ENCODE measurements at regions not wholly inside any gene's neighbourhood (a gene's known extent, or its start where the extent isn't known, plus 50 kb on each side); places are given as distances from the start of the nearest gene placed in this dataset.
"Not testable (repeated sequence)": the region's sequence is repeated elsewhere in the genome, so short reads cannot be mapped to it uniquely, and the experiment has no call there.

GRCh38 chr1:14415396-14415795, 183.1 kb upstream of the KAZN start:
- Mint-ChIP-seq H3K9me3 (peaks cover 0 to 7% (median 0%) of the 10 kb centered on the region in 7 donors), H3K36me3 (no peaks in the 10 kb centered on the region), H3K27ac (no peak overlapping the region), H3K4me1 (no peaks in the 10 kb centered on the region), H3K27me3 (peaks cover 2 to 5% (median 4%) of the 10 kb centered on the region in 3 donors), H3K4me3 (no peak overlapping the region)
- ATAC-seq (ENCODE audit: low read depth in 2 of 2) (no peak), DNase-seq (no peak)

- not testable (repeated sequence) for H3K36me3 Mint-ChIP-seq; H3K9me3 Mint-ChIP-seq; ATAC-seq (ENCODE audit: low read depth in 2 of 2); DNase-seq; H3K4me3 Mint-ChIP-seq; H3K4me1 Mint-ChIP-seq; H3K27me3 Mint-ChIP-seq
- peak overlapping the region in 1 of 6 donors; percentile 71 for H3K27ac Mint-ChIP-seq
These were observed 178.7 kb upstream of the KAZN start for GRCh38 chr1:14419778-14420218.

GRCh38 chr1:14420686-14421085, 177.8 kb upstream of the KAZN start:
- Mint-ChIP-seq H3K9me3 (peaks cover 0 to 7% (median 0%) of the 10 kb centered on the region in 7 donors), H3K36me3 (no peaks in the 10 kb centered on the region), H3K27me3 (no peaks in the 10 kb centered on the region), H3K4me1 (no peaks in the 10 kb centered on the region), H3K4me3 (no peak overlapping the region), H3K27ac (no peak overlapping the region)
- no peak for DNase-seq
- ATAC-seq (ENCODE audit: low read depth in 2 of 2), result no peak

GRCh38 chr1:14421295-14421976, 177.0 kb upstream of the KAZN start:
- H3K4me1 Mint-ChIP-seq, result no peaks in the 10 kb centered on the region
- no peaks in the 10 kb centered on the region for H3K36me3 Mint-ChIP-seq
- H3K4me3 Mint-ChIP-seq, result no peak overlapping the region
- H3K27ac Mint-ChIP-seq, result no peak overlapping the region
- ATAC-seq (ENCODE audit: low read depth in 2 of 2) (no peak), DNase-seq (no peak)
- peaks cover 0 to 7% (median 4%) of the 10 kb centered on the region in 7 donors for H3K9me3 Mint-ChIP-seq
- H3K27me3 Mint-ChIP-seq, result peaks cover 0 to 7% (median 0%) of the 10 kb centered on the region in 3 donors

GRCh38 chr1:14421977-14422609, 176.4 kb upstream of the KAZN start:
- Mint-ChIP-seq H3K27ac (no peak overlapping the region), H3K9me3 (peaks cover 0 to 8% (median 4%) of the 10 kb centered on the region in 7 donors), H3K4me3 (no peak overlapping the region), H3K4me1 (no peaks in the 10 kb centered on the region), H3K27me3 (peaks cover 0 to 14% (median 0%) of the 10 kb centered on the region in 3 donors), H3K36me3 (no peaks in the 10 kb centered on the region)
- ATAC-seq (ENCODE audit: low read depth in 2 of 2) (no peak), DNase-seq (no peak)

- Mint-ChIP-seq H3K27me3 (peaks cover 0 to 15% (median 0%) of the 10 kb centered on the region in 3 donors), H3K27ac (no peak overlapping the region), H3K4me1 (no peaks in the 10 kb centered on the region), H3K4me3 (no peak overlapping the region), H3K9me3 (peaks cover 0 to 12% (median 4%) of the 10 kb centered on the region in 7 donors), H3K36me3 (no peaks in the 10 kb centered on the region)
- no peak for ATAC-seq (ENCODE audit: low read depth in 2 of 2)
- DNase-seq, result no peak
These were observed 174.0 kb upstream of the KAZN start for GRCh38 chr1:14424325-14425002.

GRCh38 chr1:14426854-14427253, 171.6 kb upstream of the KAZN start:
- Mint-ChIP-seq H3K4me3 (no peak overlapping the region), H3K36me3 (no peaks in the 10 kb centered on the region), H3K9me3 (peaks cover 0 to 12% (median 4%) of the 10 kb centered on the region in 7 donors), H3K27me3 (peaks cover 4 to 20% (median 15%) of the 10 kb centered on the region in 3 donors), H3K4me1 (no peaks in the 10 kb centered on the region), H3K27ac (no peak overlapping the region)
- ATAC-seq (ENCODE audit: low read depth in 2 of 2) (no peak), DNase-seq (no peak)

GRCh38 chr1:14429577-14429976, 168.9 kb upstream of the KAZN start:
- no peak overlapping the region for H3K27ac Mint-ChIP-seq
- H3K27me3 Mint-ChIP-seq, result peaks cover 6 to 30% (median 27%) of the 10 kb centered on the region in 3 donors
- no peak overlapping the region for H3K4me3 Mint-ChIP-seq
- no peak for ATAC-seq (ENCODE audit: low read depth in 2 of 2)
- no peak for DNase-seq
- no peaks in the 10 kb centered on the region for H3K4me1 Mint-ChIP-seq
- H3K9me3 Mint-ChIP-seq, result peaks cover 0 to 21% (median 12%) of the 10 kb centered on the region in 7 donors
- peaks cover 0 to 7% of the 10 kb centered on the region in 2 donors for H3K36me3 Mint-ChIP-seq

- not testable (repeated sequence) for H3K4me3 Mint-ChIP-seq; DNase-seq; ATAC-seq (ENCODE audit: low read depth in 2 of 2); H3K36me3 Mint-ChIP-seq; H3K4me1 Mint-ChIP-seq
- Mint-ChIP-seq H3K27ac (peak overlapping the region in 1 of 6 donors; percentile 40), H3K9me3 (peaks cover 2 to 18% (median 9%) of the 10 kb centered on the region in 7 donors), H3K27me3 (peaks cover 8 to 27% (median 16%) of the 10 kb centered on the region in 3 donors)
These were observed 165.8 kb upstream of the KAZN start for GRCh38 chr1:14432728-14433127.

GRCh38 chr1:14435368-14436023, 163.0 kb upstream of the KAZN start:
- Mint-ChIP-seq H3K27me3 (peaks cover 9 to 22% (median 10%) of the 10 kb centered on the region in 3 donors), H3K4me3 (no peak overlapping the region), H3K4me1 (no peaks in the 10 kb centered on the region), H3K9me3 (peaks cover 0 to 14% (median 8%) of the 10 kb centered on the region in 7 donors), H3K27ac (no peak overlapping the region), H3K36me3 (peaks cover 0 to 7% of the 10 kb centered on the region in 2 donors)
- ATAC-seq (ENCODE audit: low read depth in 2 of 2) (no peak), DNase-seq (no peak)

GRCh38 chr1:14437417-14437918, 161.0 kb upstream of the KAZN start:
- Mint-ChIP-seq H3K4me3 (no peak overlapping the region), H3K27ac (no peak overlapping the region), H3K9me3 (peaks cover 0 to 10% (median 8%) of the 10 kb centered on the region in 7 donors), H3K36me3 (peaks cover 0 to 7% of the 10 kb centered on the region in 2 donors), H3K4me1 (no peaks in the 10 kb centered on the region), H3K27me3 (peaks cover 9 to 16% (median 10%) of the 10 kb centered on the region in 3 donors)
- no peak for DNase-seq
- ATAC-seq (ENCODE audit: low read depth in 2 of 2), result no peak

- H3K27me3 Mint-ChIP-seq, result peaks cover 2 to 12% (median 9%) of the 10 kb centered on the region in 3 donors
- ATAC-seq (ENCODE audit: low read depth in 2 of 2) (no peak), DNase-seq (no peak)
- H3K36me3 Mint-ChIP-seq, result peaks cover 0 to 2% of the 10 kb centered on the region in 2 donors
- H3K27ac Mint-ChIP-seq, result no peak overlapping the region
- no peak overlapping the region for H3K4me3 Mint-ChIP-seq
- no peaks in the 10 kb centered on the region for H3K4me1 Mint-ChIP-seq
- H3K9me3 Mint-ChIP-seq, result peaks cover 0 to 2% (median 2%) of the 10 kb centered on the region in 7 donors
These were observed 160.2 kb upstream of the KAZN start for GRCh38 chr1:14438127-14438769.

- DNase-seq (no peak), ATAC-seq (ENCODE audit: low read depth in 2 of 2) (no peak)
- H3K27me3 Mint-ChIP-seq, result peaks cover 0 to 12% (median 10%) of the 10 kb centered on the region in 3 donors
- H3K27ac Mint-ChIP-seq, result no peak overlapping the region
- H3K4me3 Mint-ChIP-seq, result no peak overlapping the region
- peaks cover 0 to 2% (median 0%) of the 10 kb centered on the region in 7 donors for H3K9me3 Mint-ChIP-seq
- no peaks in the 10 kb centered on the region for H3K4me1 Mint-ChIP-seq
- no peaks in the 10 kb centered on the region for H3K36me3 Mint-ChIP-seq
These were observed 159.5 kb upstream of the KAZN start for GRCh38 chr1:14439015-14439414.
